Nucleus accumbens (tissue), 56 donors: ENCODE measurements at regions not wholly inside any gene's neighbourhood (a gene's known extent, or its start where the extent isn't known, plus 50 kb on each side); places are given as distances from the start of the nearest gene placed in this dataset.
A peak's percentile ranks its signal among the peaks of the same experiment; 100 is the strongest.

Source experiments
- DNase-seq, 56 donors: peaks; one replicate each; lab custom pipeline; 2025; lab: John Stamatoyannopoulos, UW

- DNase-seq: no peak
These were observed 403.7 kb upstream of the ZNF608 start for GRCh38 chr5:125150041-125150669.

GRCh38 chr5:125151150-125151900, 404.9 kb upstream of the ZNF608 start:
- DNase-seq: peak in 8 of 56 donors; percentile 1 to 45 (median 8)

- no peak for DNase-seq
These were observed 405.6 kb upstream of the ZNF608 start for GRCh38 chr5:125152044-125152443.

DNA sequence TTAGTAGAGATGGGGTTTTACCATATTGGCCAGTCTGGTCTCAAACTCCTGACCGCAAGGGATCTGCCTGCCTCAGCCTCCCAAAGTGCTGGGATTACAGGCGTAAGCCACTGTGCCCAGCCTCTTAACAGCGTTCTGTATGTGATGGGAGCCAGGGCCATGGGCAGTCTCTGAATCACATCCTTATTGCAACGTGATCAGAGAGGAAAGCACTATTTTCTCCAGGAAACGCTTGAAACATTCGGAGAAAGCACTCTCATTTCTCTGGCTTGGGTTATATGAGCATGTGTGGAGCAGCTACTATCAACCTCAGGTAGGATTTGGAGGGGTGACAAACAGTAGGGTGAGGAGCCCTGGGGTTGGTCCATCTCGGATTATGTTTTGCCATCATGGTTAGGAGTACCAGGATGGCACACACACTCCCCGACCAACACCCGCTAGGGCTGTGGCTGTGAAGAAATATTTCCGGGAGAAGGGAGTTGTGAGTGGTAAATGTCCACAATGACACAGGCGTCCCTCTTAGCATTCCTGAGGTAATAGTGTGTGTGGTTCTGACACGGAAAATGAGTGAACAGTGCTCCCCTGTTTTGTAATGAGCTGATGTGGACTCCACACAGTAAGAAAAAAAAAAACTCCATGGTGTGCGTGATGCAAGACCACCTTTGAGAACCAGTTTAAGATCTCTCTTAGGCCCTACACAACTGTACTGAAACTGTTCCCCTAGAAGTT, 406.2 kb upstream of the ZNF608 start:
- no peak for DNase-seq

DNA sequence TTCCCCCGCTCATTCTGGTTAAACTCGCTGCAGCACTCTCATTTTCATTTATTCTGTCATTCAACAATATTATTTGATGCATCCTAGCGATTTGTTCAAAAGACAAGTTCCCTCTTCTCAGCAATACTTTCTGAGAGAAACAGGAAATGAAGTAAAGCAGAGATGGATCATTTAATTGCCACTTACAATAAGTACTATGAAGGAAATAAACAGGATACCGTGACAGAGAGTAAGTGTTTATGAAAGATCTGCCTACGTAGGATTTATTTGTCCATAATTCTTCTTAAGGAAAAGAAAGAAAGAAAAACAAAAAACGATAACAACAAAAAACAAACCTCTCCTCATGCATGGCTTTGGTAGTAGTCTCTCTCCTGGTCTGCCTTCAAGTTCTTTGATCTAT, 406.8 kb upstream of the ZNF608 start:
- no peak for DNase-seq

DNA sequence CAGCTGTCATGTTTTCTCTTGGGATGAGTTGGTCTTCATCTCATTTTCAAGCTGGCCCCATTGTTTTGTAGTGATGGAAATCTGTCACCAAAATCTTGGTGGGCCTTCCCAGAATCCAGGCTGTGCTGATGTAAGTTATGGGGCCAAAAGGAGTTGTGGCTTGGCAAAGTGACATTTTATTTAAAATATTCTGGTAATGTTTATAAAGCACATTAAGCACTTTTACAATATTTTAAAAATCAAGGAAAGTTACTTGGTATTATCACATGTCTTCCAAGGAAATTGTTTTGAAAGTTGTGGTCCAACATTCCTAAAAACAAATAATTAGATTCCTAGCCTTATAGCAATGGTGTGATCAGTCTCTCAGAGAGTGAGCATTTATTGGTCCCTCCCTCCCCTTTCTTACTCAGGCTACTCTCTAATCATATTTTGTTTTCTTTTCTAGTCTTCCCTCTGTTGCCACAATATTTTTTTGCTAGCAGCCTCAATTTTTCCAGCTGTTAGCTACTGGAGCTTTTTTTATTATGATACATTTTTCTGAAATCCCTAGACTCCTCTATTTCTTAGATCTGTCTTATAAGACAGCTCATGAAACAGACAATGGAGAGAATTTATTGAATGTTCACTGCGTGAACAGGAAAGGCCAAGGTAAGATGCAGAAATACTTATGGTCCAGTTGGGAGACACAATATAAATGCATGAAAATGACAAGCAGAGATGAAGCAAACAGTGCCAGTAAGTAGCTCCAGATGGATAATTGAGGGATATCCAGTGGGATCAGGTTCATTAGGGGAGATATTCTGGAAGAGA, 408.1 kb upstream of the ZNF608 start:
- DNase-seq: no peak

DNA sequence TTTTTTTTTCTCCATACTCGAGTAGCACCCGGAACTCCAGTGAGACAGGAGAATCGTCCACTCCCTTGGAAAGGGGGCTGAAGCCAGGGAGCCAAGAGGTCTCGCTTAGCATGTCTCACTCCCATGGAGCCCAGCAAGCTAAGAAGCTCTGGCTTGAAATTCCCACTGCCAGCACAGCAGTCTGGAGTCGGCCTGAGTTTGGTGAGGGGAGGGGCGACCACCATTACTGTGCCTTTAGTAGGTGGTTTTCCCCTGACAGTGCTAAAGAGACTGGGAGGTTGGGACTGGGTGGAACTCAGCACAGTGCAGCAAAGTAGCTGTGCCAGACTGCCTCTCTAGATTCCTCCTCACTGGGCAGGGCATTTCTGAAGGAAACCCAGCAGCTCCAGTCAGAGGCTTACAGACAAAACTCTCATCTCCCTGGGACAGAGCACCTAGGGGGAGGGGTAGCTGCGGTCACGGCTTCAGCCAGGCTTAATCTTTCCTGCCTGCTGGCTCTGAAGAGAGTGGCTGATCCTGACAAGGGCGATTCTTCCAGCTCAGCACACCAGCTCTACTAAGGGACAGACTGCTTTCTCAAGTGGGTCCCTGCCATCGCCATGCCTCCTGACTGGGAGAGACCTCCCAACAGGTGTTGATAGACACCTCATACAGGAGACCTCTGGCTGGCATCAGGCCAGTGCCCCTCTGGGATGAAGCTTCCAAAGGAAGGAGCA, 414.5 kb upstream of the ZNF608 start:
- DNase-seq: no peak

- no peak for DNase-seq
These were observed 416.3 kb upstream of the ZNF608 start for GRCh38 chr5:125162714-125163113.

GRCh38 chr5:125169396-125169795, 423.0 kb upstream of the ZNF608 start:
- DNase-seq: no peak

DNA sequence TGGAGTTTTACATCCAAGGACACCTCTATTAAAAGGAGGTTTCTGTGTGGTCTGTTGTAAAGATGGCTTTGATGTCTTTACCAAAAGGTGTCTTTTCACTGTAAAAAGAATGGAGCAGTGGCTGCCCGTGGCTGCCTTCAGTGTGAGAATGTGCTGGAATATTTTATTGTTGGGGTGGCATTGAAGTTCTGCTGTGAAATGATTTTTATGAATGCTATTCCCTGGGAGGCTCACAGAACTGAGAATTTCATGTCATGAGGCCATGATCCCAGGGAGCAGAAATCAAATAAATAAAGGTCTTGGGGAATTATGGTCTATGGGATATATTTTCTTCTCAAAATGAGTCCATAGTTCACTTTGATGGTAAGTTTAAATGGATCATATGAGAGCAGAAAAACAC, 425.2 kb upstream of the ZNF608 start:
- no peak for DNase-seq

DNA sequence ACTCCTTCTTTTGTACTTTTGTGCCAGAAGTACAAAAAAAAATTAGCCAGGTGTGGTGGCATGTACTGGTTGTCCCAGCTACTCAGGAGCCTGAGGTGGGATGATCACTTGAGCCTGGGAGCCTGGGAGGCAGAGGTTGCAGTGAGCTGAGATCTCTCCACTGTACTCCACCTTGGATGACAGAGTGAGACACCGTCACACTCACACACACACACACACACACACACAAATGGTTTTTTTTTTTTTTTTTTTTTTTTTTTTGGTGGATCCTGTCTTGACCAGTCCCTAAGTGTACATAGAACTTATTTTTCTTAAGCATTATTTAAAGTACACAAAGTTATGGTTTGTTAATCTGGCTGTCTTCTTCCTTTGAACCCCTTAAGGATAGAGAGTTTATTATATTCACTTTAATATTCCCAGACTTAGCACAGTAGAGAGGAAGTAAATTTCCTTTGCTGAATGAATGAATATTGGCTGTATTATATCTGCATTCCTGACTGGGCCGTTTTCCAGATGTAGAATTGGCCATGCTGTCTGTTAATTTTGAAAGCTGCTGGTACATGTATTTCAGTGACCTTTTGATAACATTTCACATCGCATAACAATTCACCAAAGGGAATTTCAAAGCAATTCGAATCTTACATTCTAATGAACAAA, 429.0 kb upstream of the ZNF608 start:
- DNase-seq: no peak

GRCh38 chr5:125176005-125176390, 429.6 kb upstream of the ZNF608 start:
- no peak for DNase-seq

DNA sequence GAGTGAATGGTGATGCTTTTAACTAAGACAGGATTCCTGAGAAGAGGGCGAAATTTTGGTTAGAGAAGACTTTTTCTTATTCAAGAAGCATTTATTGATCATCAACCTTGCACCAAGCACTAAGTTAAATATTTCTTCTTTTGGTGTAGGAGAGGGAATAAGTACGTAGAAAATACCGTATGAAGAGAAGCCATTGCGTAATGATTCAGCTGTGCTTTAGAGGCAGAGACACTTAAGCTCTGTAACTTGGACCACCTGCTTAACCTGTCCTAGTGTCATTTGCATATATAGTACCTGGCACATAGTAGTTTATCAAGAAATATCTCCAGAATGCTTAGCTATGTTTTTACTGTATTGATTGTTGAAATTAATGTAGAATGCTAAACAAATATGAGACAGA, 430.9 kb upstream of the ZNF608 start:
- DNase-seq: no peak

DNA sequence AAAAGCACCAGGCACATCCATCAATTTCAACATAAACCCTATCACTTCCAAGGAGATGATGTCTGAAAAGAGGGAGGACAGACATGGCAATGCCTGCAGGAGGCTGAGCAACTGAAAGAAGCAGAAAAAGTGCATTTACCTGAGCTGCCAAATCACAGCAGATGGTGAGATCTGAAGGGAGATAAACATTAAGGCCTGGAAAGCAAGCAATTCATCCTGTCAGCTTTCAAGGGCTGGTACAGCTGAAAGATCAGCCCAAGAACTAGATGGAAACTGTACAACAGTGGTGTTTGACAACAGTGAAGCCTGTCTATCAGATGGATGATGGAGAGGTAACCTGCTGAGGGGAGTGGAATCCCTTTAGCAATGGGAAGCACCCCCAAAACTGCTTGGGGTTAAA, 433.2 kb upstream of the ZNF608 start:
- DNase-seq: no peak

GRCh38 chr5:125180231-125180829, 433.9 kb upstream of the ZNF608 start:
- DNase-seq: no peak

DNA sequence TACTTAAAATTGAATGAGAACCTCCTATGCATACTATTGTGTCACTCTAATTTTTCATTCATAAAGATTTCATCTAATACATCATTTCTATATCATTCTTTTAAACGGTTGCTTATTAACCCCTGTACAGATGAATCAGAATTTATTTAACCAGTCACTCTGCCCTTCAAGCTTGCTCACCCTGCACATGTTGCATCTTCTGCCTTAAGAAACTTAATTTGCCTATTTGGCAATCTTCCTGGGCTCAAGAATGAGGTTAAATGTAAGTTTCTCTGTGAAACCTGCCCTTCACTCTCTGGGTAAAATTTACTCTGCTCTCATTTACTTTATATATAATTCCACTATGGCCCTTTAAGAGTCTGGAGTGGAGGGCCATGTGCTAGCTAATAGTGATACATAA, 434.7 kb upstream of the ZNF608 start:
- DNase-seq: no peak

DNA sequence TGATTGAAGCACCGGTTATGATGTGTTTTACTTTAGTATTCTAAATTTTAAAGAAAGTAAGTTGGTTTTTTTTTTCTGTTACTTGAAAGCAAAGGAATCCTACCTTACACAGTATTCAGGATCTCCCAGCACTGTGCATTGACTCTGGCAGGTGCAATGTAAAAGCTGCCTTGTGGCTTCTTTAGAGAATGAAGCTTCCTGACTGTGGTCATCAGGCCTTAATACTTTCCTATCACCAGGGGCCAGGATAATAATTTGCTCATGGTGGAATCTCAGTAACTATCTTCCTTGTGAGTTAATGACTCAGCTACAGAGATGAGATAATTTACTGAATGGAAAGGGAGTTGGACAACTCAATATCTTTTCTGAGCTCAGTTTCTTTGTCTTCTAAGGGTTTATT, 435.5 kb upstream of the ZNF608 start:
- DNase-seq: no peak

GRCh38 chr5:125185740-125186139, 439.3 kb upstream of the ZNF608 start:
- no peak for DNase-seq

- no peak for DNase-seq
These were observed 440.5 kb upstream of the ZNF608 start for GRCh38 chr5:125186911-125187375.
